SK-N-MC (cell line): ENCODE measurements at regions not wholly inside any gene's neighbourhood (a gene's known extent, or its start where the extent isn't known, plus 50 kb on each side); places are given as distances from the start of the nearest gene placed in this dataset.

Source experiments
- DNase-seq: peaks from one replicate; pipeline ENCODE4 v3.0.0-alpha.2; 2011; ENCODE audit warnings: low read depth, low spot score
- H3K27ac ChIP-seq: fragments of 200-600 bp; sonication (generic); 2 replicates; pipeline ENCODE4 v1.5.1; 2016; ENCODE audit warnings: mixed run types
- H3K36me3 ChIP-seq: fragments of 200-600 bp; sonication (generic); 2 replicates; pipeline ENCODE4 v1.6.1; 2017; ENCODE audit warnings: antibody characterized with exemption, low read length, mixed read lengths; ENCODE audit not compliant: insufficient read depth
- H3K4me3 ChIP-seq: fragments of 200-600 bp; sonication (generic); 2 replicates; pipeline ENCODE4 v1.5.1; 2016
- H3K9ac ChIP-seq: fragments of 200-600 bp; sonication (generic); 2 replicates; pipeline ENCODE4 v1.8.0; 2017; ENCODE audit warnings: mixed run types, mixed read lengths; ENCODE audit not compliant: insufficient read length
- H3K9me3 ChIP-seq: fragments of 200-600 bp; sonication (generic); 2 replicates; pipeline ENCODE4 v1.6.1; 2017; ENCODE audit warnings: low read depth, mild to moderate bottlenecking, antibody characterized with exemption, low read length, moderate library complexity, mixed read lengths
- EZH2 ChIP-seq: fragments of 200-600 bp; sonication (generic); IDR thresholded peaks from one replicate; pipeline ENCODE4 v1.6.1; 2017; ENCODE audit warnings: antibody characterized with exemption
- FOXP2 ChIP-seq: optimal IDR thresholded peaks from 2 replicates; pipeline ENCODE3; 2011; ENCODE audit warnings: mild to moderate bottlenecking, moderate library complexity; ENCODE audit not compliant: insufficient read depth; ENCODE audit errors: extremely low read length, control extremely low read depth
- POLR2AphosphoS5 ChIP-seq: IDR thresholded peaks from 2 replicates; pipeline ENCODE4 v1.6.1; 2012; ENCODE audit warnings: mild to moderate bottlenecking, low read depth, low read length, borderline replicate concordance

DNA sequence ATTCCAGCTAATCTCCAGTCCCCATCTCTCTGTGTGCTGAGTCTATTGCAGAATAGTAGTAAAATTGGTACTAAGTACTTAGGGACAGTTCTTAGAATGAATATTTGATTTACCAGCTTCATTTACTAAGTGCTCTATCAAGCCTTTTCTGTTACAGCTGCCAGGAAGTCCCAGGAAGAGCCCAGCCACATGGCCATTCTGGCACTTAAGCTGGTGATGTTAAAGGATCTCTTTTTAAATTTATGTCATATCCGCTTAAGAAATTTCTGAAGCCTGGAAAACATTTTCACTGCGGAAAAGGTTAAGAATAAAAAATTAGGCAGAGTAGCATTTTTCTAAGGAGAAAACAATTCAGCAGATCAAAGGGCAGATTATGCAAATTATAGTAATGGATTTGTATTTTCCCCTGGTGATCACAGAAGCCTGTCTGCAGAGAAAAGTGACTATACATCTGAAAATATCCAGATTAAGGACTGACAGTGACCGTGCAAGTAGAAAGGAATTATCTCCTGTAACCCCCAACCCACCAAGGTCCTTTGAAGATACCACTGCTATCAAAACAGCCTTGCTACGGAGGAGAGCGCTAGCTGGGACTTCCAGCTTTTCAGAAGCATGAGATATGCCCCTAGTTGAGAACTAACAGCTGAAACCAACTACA is 260.8 kb downstream of the SH3BP4 start:
- no peak overlapping the region for H3K4me3 ChIP-seq
- DNase-seq, result no peak
- TF ChIP-seq EZH2 (no peak), POLR2AphosphoS5 (no peak), FOXP2 (no peak)
- H3K27ac ChIP-seq, result no peak overlapping the region
- H3K9me3 ChIP-seq, result no peaks in the 10 kb centered on the region
- no peak overlapping the region for H3K9ac ChIP-seq
- no peaks in the 10 kb centered on the region for H3K36me3 ChIP-seq

DNA sequence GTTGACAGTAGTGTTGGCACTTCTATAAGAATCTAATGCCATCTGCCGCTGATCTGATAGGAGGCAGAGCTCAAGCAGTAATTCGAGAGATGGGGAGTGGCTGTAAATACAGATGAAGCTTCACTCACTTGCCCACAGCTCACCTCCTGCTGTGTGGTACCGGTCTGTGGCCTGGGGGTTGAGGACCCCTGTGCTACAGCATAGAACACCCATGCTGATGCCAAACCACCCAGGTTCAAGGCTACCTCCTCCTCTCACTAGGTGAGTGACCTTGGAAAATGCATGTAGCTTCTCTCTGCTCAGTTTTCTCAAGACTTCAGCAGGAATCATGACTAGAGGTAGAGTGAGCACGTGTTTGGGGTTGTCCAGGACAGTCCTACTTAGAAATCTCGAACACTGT is 263.4 kb downstream of the SH3BP4 start:
- DNase-seq, result no peak
- Histone ChIP-seq H3K9me3 (no peaks in the 10 kb centered on the region), H3K27ac (no peak overlapping the region), H3K9ac (no peak overlapping the region), H3K36me3 (no peaks in the 10 kb centered on the region), H3K4me3 (no peak overlapping the region)
- TF ChIP-seq POLR2AphosphoS5 (no peak), EZH2 (no peak), FOXP2 (no peak)

DNA sequence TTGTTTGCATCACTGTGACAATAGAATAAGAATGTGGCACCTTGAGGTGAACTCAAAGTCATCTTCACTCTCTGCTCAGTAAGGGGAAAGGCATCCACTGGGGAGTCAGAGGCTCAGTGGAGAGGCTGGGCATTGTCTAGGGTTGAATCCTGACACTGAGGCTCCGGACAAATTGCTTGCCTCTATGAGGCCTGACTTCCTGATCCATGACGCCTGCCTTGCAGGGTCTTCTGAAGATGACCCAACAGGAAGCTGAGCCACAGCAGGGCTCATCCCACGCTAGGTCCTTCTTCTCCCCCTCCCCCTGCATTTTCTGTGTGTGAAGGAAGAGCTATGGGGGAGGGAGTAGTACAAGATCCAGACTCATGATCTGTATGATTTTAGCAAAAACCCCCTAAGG is 265.1 kb downstream of the SH3BP4 start:
- 0 out of 2 replicates have a peak overlapping the region, but pooled peaks have one; percentile 32 for H3K4me3 ChIP-seq
- H3K9ac ChIP-seq, result no peak overlapping the region
- no peak for DNase-seq
- TF ChIP-seq FOXP2 (no peak), EZH2 (no peak), POLR2AphosphoS5 (no peak)
- H3K27ac ChIP-seq, result peak overlapping the region; percentile 63; the same call in 1 of the 2 replicates
- no peaks in the 10 kb centered on the region for H3K9me3 ChIP-seq
- H3K36me3 ChIP-seq, result no peaks in the 10 kb centered on the region

DNA sequence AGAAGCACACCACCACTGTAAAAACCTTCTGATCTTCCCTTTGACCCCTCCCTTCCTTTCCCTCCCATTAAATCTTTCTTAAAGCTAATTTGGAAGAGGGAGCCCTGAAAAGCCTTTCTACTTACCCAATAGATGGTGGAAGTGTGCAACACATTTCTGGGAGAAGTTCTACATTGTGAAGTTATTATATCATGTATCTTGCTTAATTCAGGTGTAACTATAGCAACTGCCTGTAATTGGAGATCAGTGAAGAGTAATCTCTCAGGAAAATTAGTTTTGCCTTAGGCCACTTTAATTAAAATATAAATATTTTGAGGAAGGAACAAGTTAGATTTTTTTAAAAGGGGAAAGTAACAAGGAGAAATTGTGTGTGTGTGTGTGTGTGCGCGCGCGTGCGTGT is 266.0 kb downstream of the SH3BP4 start:
- no peak for DNase-seq
- TF ChIP-seq POLR2AphosphoS5 (no peak), EZH2 (no peak), FOXP2 (no peak)

DNA sequence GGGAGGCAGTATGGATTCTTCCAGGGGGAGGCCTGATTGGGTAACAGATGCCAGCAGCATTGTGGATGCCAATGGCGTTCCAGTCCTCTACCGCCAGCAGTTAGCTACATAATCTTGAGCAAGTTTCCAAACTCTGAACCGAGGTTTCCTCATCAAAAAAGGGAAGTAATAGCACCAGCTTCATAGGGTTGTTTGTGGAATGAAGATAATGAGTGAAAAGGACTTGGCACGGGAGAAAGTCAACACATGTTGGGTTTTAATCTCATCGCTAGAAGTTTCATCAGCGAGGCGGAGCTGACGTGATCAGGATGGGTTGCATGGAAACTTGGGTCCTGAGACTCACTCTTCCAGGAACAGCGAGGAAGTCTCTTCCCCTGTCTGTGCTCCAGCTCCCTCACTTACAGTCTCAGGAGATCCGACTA is 266.7 kb downstream of the SH3BP4 start:
- no peak overlapping the region for H3K4me3 ChIP-seq
- H3K9me3 ChIP-seq, result no peaks in the 10 kb centered on the region
- TF ChIP-seq POLR2AphosphoS5, result no peak
- TF ChIP-seq FOXP2, result no peak
- no peak for TF ChIP-seq EZH2
- no peak for DNase-seq
- H3K36me3 ChIP-seq, result no peaks in the 10 kb centered on the region
- H3K9ac ChIP-seq, result no peak overlapping the region
- H3K27ac ChIP-seq, result 0 out of 2 replicates have a peak overlapping the region, but pooled peaks have one; percentile 27

More for the DNA sequence above, 266.0 kb downstream of the SH3BP4 start:
- Histone ChIP-seq H3K4me3 (peak overlapping the region; percentile 35; the same call in 1 of the 2 replicates), H3K27ac (peak overlapping the region; percentile 63; the same call in 1 of the 2 replicates), H3K36me3 (no peaks in the 10 kb centered on the region), H3K9ac (peak overlapping the region; percentile 14), H3K9me3 (no peaks in the 10 kb centered on the region)

DNA sequence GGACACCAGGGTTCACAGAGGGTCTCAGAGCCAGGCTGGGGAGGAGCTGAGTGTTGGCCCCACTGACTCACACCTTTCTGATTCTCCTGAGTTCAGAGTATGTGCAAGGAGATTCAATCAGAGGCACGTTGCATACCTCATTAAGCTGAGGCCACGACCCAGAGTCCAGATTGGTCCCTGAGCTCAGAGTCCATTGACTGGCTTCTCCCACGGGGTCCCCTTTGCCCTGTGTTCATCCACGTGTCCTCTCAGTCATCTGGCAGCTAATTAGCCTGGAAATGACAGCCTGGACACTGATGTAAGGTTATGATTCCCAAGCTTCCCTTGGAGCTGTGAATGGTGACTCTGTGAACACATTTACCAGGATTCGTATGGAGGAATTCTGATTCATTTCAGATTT is 267.2 kb downstream of the SH3BP4 start:
- H3K27ac ChIP-seq, result no peak overlapping the region
- no peak overlapping the region for H3K4me3 ChIP-seq
- no peak for TF ChIP-seq EZH2
- TF ChIP-seq FOXP2, result no peak
- TF ChIP-seq POLR2AphosphoS5, result no peak
- H3K9me3 ChIP-seq, result no peaks in the 10 kb centered on the region
- H3K36me3 ChIP-seq, result no peaks in the 10 kb centered on the region
- no peak overlapping the region for H3K9ac ChIP-seq
- no peak for DNase-seq

DNA sequence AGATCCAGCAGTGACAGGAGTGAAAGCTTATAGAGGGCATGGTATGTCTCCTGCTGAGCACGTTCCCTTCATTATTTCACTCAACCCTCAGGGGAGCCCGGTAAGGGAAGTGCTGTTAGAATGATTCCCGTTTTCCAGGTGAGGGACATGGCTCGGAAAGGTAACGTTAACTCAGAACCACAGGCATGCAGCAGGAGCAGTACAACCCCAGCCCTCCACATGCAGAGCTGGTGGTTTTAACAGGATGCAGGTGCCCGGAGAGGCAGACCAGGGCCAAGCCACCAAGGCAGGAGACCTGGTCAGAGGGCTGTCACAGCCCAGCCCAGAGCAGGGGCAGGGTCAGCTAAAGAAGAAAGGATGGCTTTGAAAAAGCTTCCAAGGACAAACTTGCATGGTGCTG is 268.5 kb downstream of the SH3BP4 start:
- DNase-seq, result no peak
- Histone ChIP-seq H3K9ac (no peak overlapping the region), H3K4me3 (no peak overlapping the region), H3K36me3 (no peaks in the 10 kb centered on the region), H3K9me3 (no peaks in the 10 kb centered on the region), H3K27ac (no peak overlapping the region)
- TF ChIP-seq FOXP2 (no peak), POLR2AphosphoS5 (no peak), EZH2 (no peak)

DNA sequence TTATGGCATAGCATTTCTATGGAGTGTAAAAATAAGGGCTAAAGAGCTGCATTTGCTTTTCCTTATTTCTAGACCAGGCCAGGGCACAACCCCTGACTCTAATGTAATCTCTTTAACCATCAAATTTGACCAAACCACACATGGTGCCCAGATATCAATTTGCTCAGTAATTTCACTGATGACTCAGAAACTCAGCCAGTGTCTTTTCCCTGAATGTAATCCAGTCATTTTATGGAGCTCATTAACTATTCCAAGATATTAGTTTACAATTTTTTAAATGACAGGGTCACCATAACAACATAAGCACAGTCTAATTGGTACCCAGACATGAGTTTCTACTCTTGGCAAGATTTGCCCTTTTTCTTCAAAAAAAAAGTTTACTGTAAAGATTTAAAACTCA is 270.8 kb upstream of the AGAP1 start:
- no peak for TF ChIP-seq FOXP2
- TF ChIP-seq EZH2, result no peak
- TF ChIP-seq POLR2AphosphoS5, result no peak
- no peak for DNase-seq
- H3K4me3 ChIP-seq, result no peak overlapping the region
- H3K9me3 ChIP-seq, result no peaks in the 10 kb centered on the region
- H3K36me3 ChIP-seq, result no peaks in the 10 kb centered on the region
- H3K9ac ChIP-seq, result no peak overlapping the region
- no peak overlapping the region for H3K27ac ChIP-seq

DNA sequence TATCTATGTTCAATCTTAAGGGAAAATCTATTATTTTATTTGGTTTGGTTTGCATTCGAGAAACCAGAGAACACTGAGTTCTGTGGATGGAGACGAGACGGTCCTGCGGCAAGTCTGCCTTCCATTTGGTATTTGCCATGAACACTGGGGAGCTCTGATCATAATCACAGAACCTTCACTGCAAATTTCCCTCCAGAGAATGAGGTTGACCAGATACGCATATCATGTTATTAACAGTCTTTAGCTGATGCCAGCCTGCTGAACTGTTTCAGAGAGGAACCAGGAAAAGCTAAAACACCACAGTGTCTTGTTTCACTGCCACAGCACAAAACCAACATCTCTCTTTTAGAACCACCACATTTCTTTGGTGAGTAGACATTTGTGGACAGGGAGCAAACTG is 269.4 kb upstream of the AGAP1 start:
- TF ChIP-seq FOXP2 (no peak), POLR2AphosphoS5 (no peak), EZH2 (no peak)
- no peak overlapping the region for H3K4me3 ChIP-seq
- no peak overlapping the region for H3K27ac ChIP-seq
- H3K36me3 ChIP-seq, result no peaks in the 10 kb centered on the region
- no peak overlapping the region for H3K9ac ChIP-seq
- DNase-seq, result no peak
- no peaks in the 10 kb centered on the region for H3K9me3 ChIP-seq
